H1 (cell line): ENCODE measurements at regions not wholly inside any gene's neighbourhood (a gene's known extent, or its start where the extent isn't known, plus 50 kb on each side); places are given as distances from the start of the nearest gene placed in this dataset.

Experiments
- CTCF ChIA-PET: fragments of 300-600 bp; sonication (Branson Sonifier 250); formaldehyde crosslinking; loops from one replicate; lab custom pipeline; 2021; ENCODE audit not compliant: partially characterized antibody; lab: Charles Lee
- POLR2A ChIA-PET: fragments of 300-600 bp; sonication (Branson Sonifier 250); formaldehyde crosslinking; loops from one replicate; lab custom pipeline; 2021; ENCODE audit warnings: inconsistent platforms; ENCODE audit not compliant: partially characterized antibody; lab: Charles Lee
- DNase-seq, 2 experiments: peaks; one replicate each; pipeline versions ENCODE4 v3.0.0 to v3.0.0-alpha.2; 2010 to 2022; ENCODE audit warnings: low spot score in 2 of 2, low read depth in 1 of 2, mixed read lengths in 1 of 2
- FAIRE-seq: peaks from 2 replicates; lab custom pipeline; 2011; peaks lifted over from hg19 to GRCh38; lab: Jason Lieb, UNC
- H2AFZ ChIP-seq: 2 replicates; pipeline ENCODE4 v1.8.1; 2012; ENCODE audit warnings: low read length, inconsistent platforms
- H2AK5ac ChIP-seq: 2 replicates; pipeline ENCODE4 v1.6.1; 2013; ENCODE audit warnings: low read depth, low read length
- H2BK120ac ChIP-seq: replicated peaks from 2 replicates; pipeline ENCODE3; 2013; ENCODE audit warnings: low read depth, low read length, inconsistent platforms
- H2BK12ac ChIP-seq: 2 replicates; pipeline ENCODE4 v1.6.1; 2013; ENCODE audit warnings: low read depth, low read length
- H2BK15ac ChIP-seq: 2 replicates; pipeline ENCODE4 v1.6.1; 2013; ENCODE audit warnings: low read length
- H2BK20ac ChIP-seq: 2 replicates; pipeline ENCODE4 v1.6.1; 2013; ENCODE audit warnings: low read length
- H2BK5ac ChIP-seq: 2 replicates; pipeline ENCODE4 v1.6.1; 2013; ENCODE audit warnings: low read depth, low read length
- H3K14ac ChIP-seq: 2 replicates; pipeline ENCODE4 v1.6.1; 2013; ENCODE audit warnings: inconsistent platforms; ENCODE audit not compliant: insufficient read length
- H3K18ac ChIP-seq: 2 replicates; pipeline ENCODE4 v1.6.1; 2013; ENCODE audit warnings: low read length; ENCODE audit errors: extremely low read depth
- H3K23ac ChIP-seq: 2 replicates; pipeline ENCODE4 v1.6.1; 2013; ENCODE audit warnings: inconsistent platforms; ENCODE audit not compliant: insufficient read length
- H3K23me2 ChIP-seq: 2 replicates; pipeline ENCODE4 v1.6.1; 2013; ENCODE audit warnings: low read depth, low read length
- H3K27ac ChIP-seq: 2 replicates; pipeline ENCODE4 v1.6.1; 2011; ENCODE audit warnings: low read depth, low read length, inconsistent platforms
- H3K27me3 ChIP-seq, 4 experiments: replicated peaks in 1 of 4; 1 replicate in 1 of 4; 2 replicates in 3 of 4; pipeline versions ENCODE4 v1.6.1 to v1.8.1; 2011 to 2013; ENCODE audit warnings: low read length in 3 of 4, mild to moderate bottlenecking in 3 of 4, inconsistent platforms in 2 of 4, mixed read lengths in 2 of 4, moderate library complexity in 1 of 4; ENCODE audit not compliant: control insufficient read depth in 3 of 4, insufficient read depth in 3 of 4; ENCODE audit errors: extremely low read depth in 1 of 4
- H3K36me3 ChIP-seq, 4 experiments: 2 replicates each; pipeline versions ENCODE4 v1.6.1 to v1.8.1; 2011 to 2013; ENCODE audit warnings: mild to moderate bottlenecking in 4 of 4, low read length in 3 of 4, moderate library complexity in 2 of 4, control low read depth in 1 of 4, inconsistent platforms in 1 of 4; ENCODE audit not compliant: insufficient read depth in 4 of 4, control insufficient read depth in 2 of 4
- H3K4ac ChIP-seq: replicated peaks from 2 replicates; pipeline ENCODE3; 2013; ENCODE audit warnings: low read length, low read depth, mixed read lengths, inconsistent platforms; ENCODE audit not compliant: insufficient read length
- H3K4me1 ChIP-seq, 4 experiments: replicated peaks in 1 of 4; 1 replicate in 1 of 4; 2 replicates in 3 of 4; pipeline versions ENCODE4 v1.6.1 to v1.8.1; 2011 to 2013; ENCODE audit warnings: low read length in 3 of 4, inconsistent platforms in 2 of 4, mixed read lengths in 1 of 4; ENCODE audit not compliant: insufficient read depth in 4 of 4, control insufficient read depth in 3 of 4
- H3K4me2 ChIP-seq, 2 experiments: 2 replicates each; pipeline versions ENCODE4 v1.6.1 to v1.8.1; 2011 to 2013; ENCODE audit warnings: low read depth in 2 of 2, low read length in 2 of 2, control low read depth in 1 of 2, inconsistent platforms in 1 of 2, mild to moderate bottlenecking in 1 of 2; ENCODE audit not compliant: insufficient read depth in 1 of 2
- H3K4me3 ChIP-seq, 4 experiments: fragments of 200-600, 300-600 bp in 1 of 4; sonication (generic), shearing (Covaris generic), sonication (Bioruptor Twin) in 1 of 4; 2 replicates each; pipeline versions ENCODE4 v1.5.1 to v1.8.1; 2011 to 2016; ENCODE audit warnings: low read length in 4 of 4, low read depth in 3 of 4, control low read depth in 2 of 4, inconsistent platforms in 2 of 4, mild to moderate bottlenecking in 2 of 4, mixed read lengths in 1 of 4, moderate library complexity in 1 of 4; ENCODE audit not compliant: insufficient read depth in 2 of 4; ENCODE audit errors: extremely low read depth in 1 of 4
- H3K56ac ChIP-seq: replicated peaks from 2 replicates; pipeline ENCODE3; 2013; ENCODE audit warnings: low read depth, mild to moderate bottlenecking, mixed read lengths, low read length, inconsistent platforms; ENCODE audit not compliant: insufficient read length
- H3K79me1 ChIP-seq: 2 replicates; pipeline ENCODE4 v1.6.1; 2013; ENCODE audit warnings: low read depth, low read length, control low read depth
- H3K79me2 ChIP-seq, 2 experiments: 2 replicates each; pipeline versions ENCODE4 v1.6.1 to v1.8.1; 2012 to 2013; ENCODE audit warnings: low read length in 2 of 2, mild to moderate bottlenecking in 2 of 2, inconsistent platforms in 1 of 2; ENCODE audit not compliant: insufficient read depth in 2 of 2, control insufficient read depth in 1 of 2
- H3K9ac ChIP-seq, 4 experiments: replicated peaks in 1 of 4; 1 replicate in 1 of 4; 2 replicates in 3 of 4; pipeline versions ENCODE4 v1.6.1 to v1.8.1; 2011 to 2013; ENCODE audit warnings: low read depth in 3 of 4, low read length in 3 of 4, control low read depth in 2 of 4, mild to moderate bottlenecking in 2 of 4, moderate library complexity in 2 of 4, inconsistent platforms in 1 of 4; ENCODE audit errors: extremely low read depth in 1 of 4
- H3K9me3 ChIP-seq, 2 experiments: 2 replicates each; pipeline versions ENCODE4 v1.6.1 to v1.8.1; 2012 to 2013; ENCODE audit warnings: mild to moderate bottlenecking in 2 of 2, moderate library complexity in 2 of 2, control low read depth in 1 of 2, inconsistent platforms in 1 of 2, low read depth in 1 of 2, low read length in 1 of 2, mixed read lengths in 1 of 2; ENCODE audit not compliant: insufficient read depth in 2 of 2
- H4K20me1 ChIP-seq, 2 experiments: replicated peaks in 1 of 2; 2 replicates each; pipeline versions ENCODE3 to v1.8.1; 2011 to 2013; ENCODE audit warnings: inconsistent platforms in 2 of 2, low read length in 2 of 2, mild to moderate bottlenecking in 1 of 2; ENCODE audit not compliant: insufficient read depth in 2 of 2, control insufficient read depth in 1 of 2
- H4K5ac ChIP-seq: 2 replicates; pipeline ENCODE4 v1.6.1; 2013; ENCODE audit warnings: low read length, low read depth, mixed read lengths, inconsistent platforms; ENCODE audit not compliant: insufficient read length
- H4K8ac ChIP-seq: 2 replicates; pipeline ENCODE4 v1.8.0; 2013; ENCODE audit warnings: mild to moderate bottlenecking, moderate library complexity, low read length, inconsistent platforms; ENCODE audit not compliant: insufficient read depth; ENCODE audit errors: extremely low read depth
- H4K91ac ChIP-seq: replicated peaks from 2 replicates; pipeline ENCODE3; 2013; ENCODE audit warnings: low read length, mixed read lengths, inconsistent platforms; ENCODE audit not compliant: insufficient read length
- BRCA1 ChIP-seq: IDR thresholded peaks from 2 replicates; pipeline ENCODE4 v1.6.1; 2012; ENCODE audit warnings: low read depth, low read length, improper control_type of control experiment
- CHD1 ChIP-seq: IDR thresholded peaks from 2 replicates; pipeline ENCODE4 v1.6.1; 2012; ENCODE audit warnings: low read depth, low read length, improper control_type of control experiment
- EP300 ChIP-seq, 2 experiments: IDR thresholded peaks; 1 replicate in 1 of 2; 2 replicates in 1 of 2; pipeline ENCODE4 v1.6.1; 2011 to 2012; ENCODE audit warnings: low read depth in 2 of 2, low read length in 2 of 2, mild to moderate bottlenecking in 2 of 2, borderline replicate concordance in 1 of 2, inconsistent platforms in 1 of 2, moderate library complexity in 1 of 2
- WGBS, 2 experiments: shearing (Covaris generic) in 1 of 2; methylation state at CpG; one replicate each; pipeline versions ENCODE4 v1.1.6 to v1.1.7; 2013 to 2015; ENCODE audit warnings: low lambda C conversion rate in 2 of 2, mixed read lengths in 2 of 2, inconsistent platforms in 1 of 2, low coverage in 1 of 2, missing lambda C conversion rate in 1 of 2; ENCODE audit not compliant: insufficient replicate concordance in 2 of 2, insufficient coverage in 1 of 2, insufficient read length in 1 of 2; ENCODE audit errors: extremely low coverage in 1 of 2, missing lambda C conversion rate in 1 of 2; 5-methylcytosine and 5-hydroxymethylcytosine counted together

GRCh38 chr11:116374085-116374484, 398.7 kb downstream of the BUD13 start:
- Histone ChIP-seq H2BK12ac (no peak overlapping the region), H3K4me2 (no peak overlapping the region)

More at GRCh38 chr11:116374085-116374484, 398.7 kb downstream of the BUD13 start:
- POLR2A ChIA-PET, result no interaction called here
- TF ChIP-seq BRCA1 (no peak), CHD1 (no peak), EP300 (IDR thresholded peaks at IDR 0.05; ENCODE audit: borderline replicate concordance in 1 of 2, low read depth in 2 of 2, low read length in 2 of 2) (no peak)
- TF ChIP-seq, all 59 proteins: peak for 0
- Histone ChIP-seq H2BK5ac (no peak overlapping the region), H2BK20ac (no peak overlapping the region), H3K18ac (no peak overlapping the region), H3K4ac (no peak overlapping the region), H4K20me1 (no peaks in the 10 kb centered on the region), H2BK15ac (no peak overlapping the region), H2AK5ac (no peak overlapping the region), H3K36me3 (no peaks in the 10 kb centered on the region), H4K8ac (no peak overlapping the region), H3K23ac (no peak overlapping the region), H3K9me3 (no peaks in the 10 kb centered on the region), H3K4me1 (peaks cover 0 to 3% (median 1%) of the 10 kb centered on the region in 4 experiments; a peak in 1 of 7 replicates), H4K5ac (no peak overlapping the region), H3K27ac (no peak overlapping the region), H3K79me1 (no peaks in the 10 kb centered on the region; the same call in 1 of the 2 replicates), H3K79me2 (no peaks in the 10 kb centered on the region), H3K14ac (no peak overlapping the region), H2AFZ (no peak overlapping the region), H3K23me2 (no peaks in the 10 kb centered on the region; the same call in 1 of the 2 replicates), H3K27me3 (no peaks in the 10 kb centered on the region), H3K9ac (no peak overlapping the region), H3K4me3 (no peak overlapping the region), H2BK120ac (no peak overlapping the region), H4K91ac (no peak overlapping the region), H3K56ac (no peak overlapping the region)
- DNase-seq, result no peak
- 100% methylated on average over 1 of the region's 1 CpG; no CpG with 5 or more reads in 1 of the 2 experiments for WGBS, 2 experiments
- CTCF ChIA-PET, result interaction anchor here (1.2 to 7.2 kb wide), 9 partner anchors 10 to 268 kb away, joined by 3 to 41 read pairs (median 10); no protein-coding TSS in a partner anchor
- FAIRE-seq, result no peak
